Transverse colon (tissue), 4 donors: ENCODE measurements at regions not wholly inside any gene's neighbourhood (a gene's known extent, or its start where the extent isn't known, plus 50 kb on each side); places are given as distances from the start of the nearest gene placed in this dataset.

Source experiments
- DNase-seq: peaks from one replicate; pipeline ENCODE4 v3.0.0-alpha.2; 2019
- H3K27ac ChIP-seq, 4 donors: fragments of 200-600 bp; sonication (generic); 2 replicates each; pipeline ENCODE4 v1.5.1; 2016 to 2018; ENCODE audit warnings: inconsistent platforms in 4 of 4
- H3K27me3 ChIP-seq: fragments of 200-600 bp; sonication (generic); 2 replicates; pipeline ENCODE4 v1.5.1; 2017; ENCODE audit warnings: inconsistent platforms
- H3K36me3 ChIP-seq, 4 donors: fragments of 200-600 bp; sonication (generic); 2 replicates each; pipeline ENCODE4 v1.5.1; 2017 to 2019; ENCODE audit warnings: inconsistent platforms in 4 of 4
- H3K4me1 ChIP-seq, 4 donors: fragments of 200-600 bp; sonication (generic); 2 replicates each; pipeline ENCODE4 v1.5.1; 2017 to 2020; ENCODE audit warnings: inconsistent platforms in 4 of 4
- H3K4me3 ChIP-seq, 4 donors: fragments of 200-600 bp; sonication (generic); 1 replicate in 1 of 4; 2 replicates in 3 of 4; pipeline versions ENCODE4 v1.5.1 to v1.6.1; 2017 to 2019; ENCODE audit warnings: inconsistent platforms in 4 of 4
- H3K9me3 ChIP-seq, 2 donors: fragments of 200-600 bp; sonication (generic); 2 replicates each; pipeline ENCODE4 v1.5.1; 2017 to 2019; ENCODE audit warnings: inconsistent platforms in 2 of 2
- EP300 ChIP-seq: sonication (generic); formaldehyde crosslinking; IDR thresholded peaks from one replicate; pipeline ENCODE4 v1.6.1; 2017; ENCODE audit warnings: antibody characterized with exemption, low read depth
- POLR2A ChIP-seq: fragments of 450-650 bp; IDR thresholded peaks from one replicate; pipeline ENCODE4 v1.6.1; 2016; ENCODE audit warnings: antibody characterized with exemption, mild to moderate bottlenecking, moderate library complexity
- POLR2AphosphoS5 ChIP-seq, 3 donors: sonication (generic); formaldehyde crosslinking; IDR thresholded peaks; one replicate each; pipeline ENCODE4 v1.6.1; 2016; ENCODE audit warnings: antibody characterized with exemption in 3 of 3
- WGBS, 2 donors: methylation state at CpG; one replicate each; pipeline ENCODE4 v1.1.5; 2018; ENCODE audit warnings: low coverage in 1 of 2; 5-methylcytosine and 5-hydroxymethylcytosine counted together
- in situ Hi-C, 4 donors: fragments of 200-750 bp; cut with MboI; loops; one replicate each; pipeline versions ENCODE4 v1.15.0 to v1.15.1; 2017; ENCODE audit warnings: low sequenced_read_pairs in 3 of 4, low pct_ligation_motif_present in 1 of 4, low pct_unique_long_range_greater_than_20kb in 1 of 4
- intact Hi-C: fragments of 100-400 bp; cut with DNase I; formaldehyde crosslinking; loops from one replicate; pipeline ENCODE4 v1.15.1; 2023; ENCODE audit warnings: low total_unique reads
- TF ChIP-seq, protein P1 (sequence below), 5 experiments: fragments of 200-600 bp in 3 of 5; fragments of 450-650 bp in 2 of 5; sonication (generic) in 3 of 5; IDR thresholded peaks; 1 replicate in 2 of 5; 2 replicates in 3 of 5; pipeline ENCODE4 v1.5.1; 2016 to 2017; ENCODE audit warnings: antibody characterized with exemption in 5 of 5, inconsistent platforms in 3 of 5, mild to moderate bottlenecking in 2 of 5, moderate library complexity in 1 of 5

DNA sequence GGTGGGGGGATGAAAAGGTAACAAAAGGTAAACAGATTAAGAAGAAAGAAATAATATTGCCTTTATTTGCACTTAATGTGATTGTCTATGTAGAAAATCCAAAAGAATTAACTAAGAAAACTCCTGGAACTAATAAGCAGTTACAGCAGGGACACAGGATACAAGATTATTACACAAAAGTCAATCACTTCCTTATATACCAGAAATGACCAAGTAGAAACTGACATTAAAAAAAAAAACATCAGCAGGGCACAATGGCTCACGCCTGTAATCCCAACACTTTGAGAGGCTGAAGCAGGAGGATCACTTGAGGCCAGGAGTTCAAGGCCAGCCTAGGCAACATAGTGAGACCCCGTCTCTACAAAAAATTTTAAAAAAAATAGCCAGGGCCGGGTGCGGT, 123.2 kb upstream of the RIPOR2 start:
- intact Hi-C loops, result no loop called here
- H3K4me3 ChIP-seq, result no peak overlapping the region
- no peak overlapping the region for H3K27ac ChIP-seq
- H3K4me1 ChIP-seq, result peaks cover 0 to 4% (median 0%) of the 10 kb centered on the region in 4 donors
- 89 to 94% methylated on average over 3 to 4 of the region's 4 CpGs for WGBS, 2 donors
- no peak for DNase-seq
- in situ Hi-C loops, result no loop called here
- H3K9me3 ChIP-seq, result no peaks in the 10 kb centered on the region
- TF ChIP-seq EP300 (no peak), POLR2AphosphoS5 (IDR thresholded peaks at IDR 0.05) (no peak), POLR2A (no peak)
- TF ChIP-seq, protein P1, sequence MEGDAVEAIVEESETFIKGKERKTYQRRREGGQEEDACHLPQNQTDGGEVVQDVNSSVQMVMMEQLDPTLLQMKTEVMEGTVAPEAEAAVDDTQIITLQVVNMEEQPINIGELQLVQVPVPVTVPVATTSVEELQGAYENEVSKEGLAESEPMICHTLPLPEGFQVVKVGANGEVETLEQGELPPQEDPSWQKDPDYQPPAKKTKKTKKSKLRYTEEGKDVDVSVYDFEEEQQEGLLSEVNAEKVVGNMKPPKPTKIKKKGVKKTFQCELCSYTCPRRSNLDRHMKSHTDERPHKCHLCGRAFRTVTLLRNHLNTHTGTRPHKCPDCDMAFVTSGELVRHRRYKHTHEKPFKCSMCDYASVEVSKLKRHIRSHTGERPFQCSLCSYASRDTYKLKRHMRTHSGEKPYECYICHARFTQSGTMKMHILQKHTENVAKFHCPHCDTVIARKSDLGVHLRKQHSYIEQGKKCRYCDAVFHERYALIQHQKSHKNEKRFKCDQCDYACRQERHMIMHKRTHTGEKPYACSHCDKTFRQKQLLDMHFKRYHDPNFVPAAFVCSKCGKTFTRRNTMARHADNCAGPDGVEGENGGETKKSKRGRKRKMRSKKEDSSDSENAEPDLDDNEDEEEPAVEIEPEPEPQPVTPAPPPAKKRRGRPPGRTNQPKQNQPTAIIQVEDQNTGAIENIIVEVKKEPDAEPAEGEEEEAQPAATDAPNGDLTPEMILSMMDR (IDR thresholded peaks at IDR 0.05), result no peak
- H3K27me3 ChIP-seq, result no peaks in the 10 kb centered on the region
- H3K36me3 ChIP-seq, result no peaks in the 10 kb centered on the region

DNA sequence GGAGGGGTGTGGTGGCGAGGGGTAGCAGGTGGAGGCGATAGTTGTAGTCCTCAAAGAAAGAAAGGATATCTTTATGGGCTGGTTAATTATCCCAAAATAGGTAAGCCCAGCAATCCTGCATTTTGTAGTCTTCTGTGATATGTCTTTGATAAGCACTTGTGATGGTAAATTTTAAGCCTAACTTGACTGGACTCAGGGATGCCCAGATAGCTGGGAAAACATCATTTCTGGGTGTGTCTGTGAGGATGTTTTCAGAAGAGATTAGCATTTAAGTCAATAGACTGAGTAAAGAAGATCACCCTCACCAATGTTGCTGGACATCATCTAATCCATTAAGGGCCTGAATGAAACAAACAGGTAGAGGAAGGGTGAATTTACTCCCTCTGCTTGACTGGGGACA, 124.8 kb upstream of the RIPOR2 start:
- no peaks in the 10 kb centered on the region for H3K9me3 ChIP-seq
- 88 to 97% methylated on average over 2 of the region's 2 CpGs for WGBS, 2 donors
- H3K36me3 ChIP-seq, result no peaks in the 10 kb centered on the region
- no peak overlapping the region for H3K27ac ChIP-seq
- TF ChIP-seq EP300 (no peak), POLR2AphosphoS5 (IDR thresholded peaks at IDR 0.05) (no peak), POLR2A (no peak)
- TF ChIP-seq, protein P1 (IDR thresholded peaks at IDR 0.05), result no peak
- DNase-seq, result no peak
- no peaks in the 10 kb centered on the region for H3K27me3 ChIP-seq
- H3K4me3 ChIP-seq, result no peak overlapping the region
- H3K4me1 ChIP-seq, result no peaks in the 10 kb centered on the region
- in situ Hi-C loops, result loop anchor here in 1 of 4 donors (10.0 kb wide), 1 partner anchor 206 kb away; no protein-coding TSS in a partner anchor
- intact Hi-C loops, result no loop called here

DNA sequence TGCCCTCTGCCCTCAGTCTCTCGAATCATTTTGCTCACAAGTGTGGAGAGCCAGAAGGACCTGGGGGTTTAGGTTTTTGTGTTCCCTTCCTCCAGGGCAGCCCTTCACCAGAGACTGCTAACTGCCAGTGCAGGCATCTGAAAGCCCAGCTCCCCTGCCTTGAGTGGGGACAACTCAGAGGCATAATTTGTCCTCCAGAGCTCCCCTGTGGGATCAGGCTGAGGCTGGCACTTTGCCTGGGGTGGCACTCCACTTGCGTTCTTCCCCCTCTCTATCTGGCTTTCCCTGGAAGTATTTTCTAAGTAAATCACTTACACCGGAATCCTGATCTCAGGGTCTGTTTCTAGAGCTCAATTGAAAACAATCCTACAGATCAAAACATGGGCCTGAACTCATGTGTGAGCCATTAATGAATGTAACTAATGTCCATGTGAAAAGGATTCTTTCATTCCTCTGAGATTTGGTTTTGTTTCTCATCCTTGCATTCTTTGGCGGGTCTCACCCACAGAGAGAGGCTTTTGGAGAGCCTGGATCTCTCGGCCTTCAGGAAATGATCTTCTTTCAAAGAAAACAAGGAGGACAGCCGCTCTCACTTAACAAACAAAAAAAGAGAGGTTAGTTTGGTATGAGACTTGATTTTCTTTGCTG, 125.7 kb upstream of the RIPOR2 start:
- Histone ChIP-seq H3K4me1 (no peaks in the 10 kb centered on the region), H3K27me3 (no peaks in the 10 kb centered on the region), H3K36me3 (no peaks in the 10 kb centered on the region), H3K27ac (no peak overlapping the region), H3K9me3 (no peaks in the 10 kb centered on the region), H3K4me3 (no peak overlapping the region)
- intact Hi-C loops, result no loop called here
- TF ChIP-seq EP300, result no peak
- TF ChIP-seq POLR2AphosphoS5 (IDR thresholded peaks at IDR 0.05), result no peak
- TF ChIP-seq, protein P1 (IDR thresholded peaks at IDR 0.05), result no peak
- no peak for TF ChIP-seq POLR2A
- no peak for DNase-seq
- in situ Hi-C loops, result loop anchor here in 1 of 4 donors (10.0 kb wide), 1 partner anchor 207 kb away; no protein-coding TSS in a partner anchor
- WGBS, 2 donors, result 74 to 79% methylated on average over 6 of the region's 6 CpGs

DNA sequence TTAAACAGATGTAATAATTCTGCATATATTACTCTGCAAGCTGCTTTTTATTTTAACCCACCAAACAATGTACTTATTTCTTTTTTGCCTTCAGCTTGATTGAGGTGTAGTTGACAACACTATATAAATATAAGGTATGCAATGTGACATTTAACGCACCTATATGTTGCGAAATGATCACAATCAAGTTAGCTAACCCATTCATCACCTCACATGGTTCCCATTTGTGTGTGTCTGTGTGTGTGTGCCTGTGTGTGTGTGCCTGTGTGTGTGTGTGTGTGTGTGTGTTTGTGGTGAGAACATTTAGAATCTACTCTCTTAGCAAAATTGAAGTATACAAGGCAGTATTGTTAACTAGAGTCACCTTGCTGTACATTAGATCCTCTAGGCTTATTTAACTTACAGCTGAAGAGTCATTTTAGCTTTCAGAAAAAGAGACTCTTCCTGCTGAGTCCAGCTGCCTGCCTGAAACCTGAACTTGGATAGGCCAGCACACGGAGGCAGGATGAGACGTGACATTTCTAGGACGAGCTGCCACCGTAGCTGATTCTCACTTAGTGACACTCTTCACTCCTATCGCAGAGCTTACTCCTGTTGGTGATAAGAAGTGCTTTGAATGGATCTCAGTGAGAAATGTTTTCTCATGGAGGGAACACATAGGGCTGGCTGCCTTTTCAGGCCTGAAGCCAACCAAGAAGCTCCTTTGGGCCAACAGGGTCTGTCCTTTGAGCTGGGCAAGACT, 126.5 kb upstream of the RIPOR2 start:
- in situ Hi-C loops, result loop anchor here in 1 of 4 donors (10.0 kb wide), 1 partner anchor 207 kb away; no protein-coding TSS in a partner anchor
- WGBS, 2 donors, result 78 to 81% methylated on average over 2 to 7 of the region's 7 CpGs
- Histone ChIP-seq H3K36me3 (no peaks in the 10 kb centered on the region), H3K9me3 (no peaks in the 10 kb centered on the region), H3K27me3 (no peaks in the 10 kb centered on the region), H3K4me3 (no peak overlapping the region), H3K4me1 (no peaks in the 10 kb centered on the region), H3K27ac (no peak overlapping the region)
- intact Hi-C loops, result no loop called here
- no peak for TF ChIP-seq POLR2AphosphoS5 (IDR thresholded peaks at IDR 0.05)
- TF ChIP-seq EP300, result no peak
- TF ChIP-seq, protein P1 (IDR thresholded peaks at IDR 0.05), result no peak
- TF ChIP-seq POLR2A, result no peak
- no peak for DNase-seq
